ENCODE measurements at regions not wholly inside any gene's neighbourhood (a gene's known extent, or its start where the extent isn't known, plus 50 kb on each side); places are given as distances from the start of the nearest gene placed in this dataset.

GRCh38 chr7:46975493-46975892, 606.4 kb downstream of the TNS3 start:
- no peak for DNase-seq

- no peak for DNase-seq
Measured at GRCh38 chr7:46972205-46972604, 609.7 kb downstream of the TNS3 start.

GRCh38 chr7:46970476-46970875, 611.4 kb downstream of the TNS3 start:
- no peak for DNase-seq

DNA sequence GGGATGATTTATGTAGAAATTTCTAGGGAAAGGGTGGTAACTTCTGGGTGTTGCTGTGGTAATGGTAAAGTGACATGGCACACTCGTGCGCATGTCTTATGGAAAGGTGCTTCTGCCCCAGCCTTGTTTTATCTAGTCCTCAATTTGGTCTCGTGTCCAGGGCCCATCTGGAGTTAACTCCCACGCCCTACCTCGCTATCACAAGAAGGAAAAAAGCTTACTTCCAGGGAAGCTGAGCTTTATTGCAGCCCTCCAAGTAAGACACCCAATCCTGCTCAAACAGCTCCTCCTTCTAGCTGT, 611.8 kb downstream of the TNS3 start:
- no peak for DNase-seq

DNA sequence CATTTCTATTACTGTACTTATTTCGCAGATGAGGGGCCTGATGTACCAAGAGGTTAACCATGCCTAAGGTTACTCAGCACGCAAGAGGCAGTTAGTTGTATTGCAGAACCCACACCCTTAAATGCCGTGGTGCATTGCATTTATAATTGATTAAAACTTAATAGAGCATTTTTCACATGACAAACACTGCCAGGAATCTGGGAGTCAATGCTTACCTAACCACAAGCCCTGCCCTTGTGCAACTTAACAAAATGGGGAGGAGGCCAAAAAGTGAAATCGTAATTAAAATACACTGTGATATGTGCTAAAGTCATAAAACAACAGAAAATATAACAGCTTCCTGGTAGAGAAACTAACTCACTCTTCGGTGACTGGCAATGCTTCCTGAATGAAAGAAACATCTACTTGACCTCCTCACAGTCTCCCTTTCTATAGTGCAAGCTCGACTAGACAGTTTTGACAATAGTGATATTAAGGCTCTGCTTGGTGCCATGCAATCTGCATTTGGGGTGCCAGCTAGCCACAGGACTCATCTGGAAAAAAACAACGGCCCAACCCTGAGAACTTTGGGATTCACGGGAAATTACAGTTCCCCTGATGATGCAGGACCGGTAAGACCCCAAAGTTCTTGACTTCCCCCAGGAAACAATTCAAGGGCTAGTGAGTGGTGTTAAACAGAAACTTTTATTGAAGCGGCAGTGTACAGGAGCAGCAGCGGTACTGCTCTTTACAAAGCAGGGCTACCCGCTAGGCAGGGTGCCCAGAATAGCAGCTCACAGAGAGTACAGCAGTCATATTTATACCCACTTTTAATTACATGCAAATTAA, 612.4 kb downstream of the TNS3 start:
- no peak for DNase-seq

DNA sequence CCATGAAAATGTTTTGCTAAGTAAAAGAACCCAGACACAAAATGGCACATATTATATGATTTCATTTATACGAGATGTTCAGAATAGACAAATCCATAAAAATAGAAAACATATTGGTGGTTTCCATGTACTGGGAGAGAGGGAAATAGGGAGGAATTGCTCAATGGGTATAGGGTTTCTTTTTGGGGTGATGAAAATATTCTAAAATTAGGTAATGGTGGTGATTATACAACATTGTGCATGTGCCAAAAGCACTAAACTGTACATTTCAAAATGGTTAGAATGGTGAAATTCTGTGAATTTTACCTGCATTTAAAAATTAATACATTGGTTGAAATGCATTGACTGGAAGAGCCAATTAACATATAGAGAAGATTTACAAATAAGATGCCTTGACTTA, 613.9 kb downstream of the TNS3 start:
- DNase-seq, result no peak

DNA sequence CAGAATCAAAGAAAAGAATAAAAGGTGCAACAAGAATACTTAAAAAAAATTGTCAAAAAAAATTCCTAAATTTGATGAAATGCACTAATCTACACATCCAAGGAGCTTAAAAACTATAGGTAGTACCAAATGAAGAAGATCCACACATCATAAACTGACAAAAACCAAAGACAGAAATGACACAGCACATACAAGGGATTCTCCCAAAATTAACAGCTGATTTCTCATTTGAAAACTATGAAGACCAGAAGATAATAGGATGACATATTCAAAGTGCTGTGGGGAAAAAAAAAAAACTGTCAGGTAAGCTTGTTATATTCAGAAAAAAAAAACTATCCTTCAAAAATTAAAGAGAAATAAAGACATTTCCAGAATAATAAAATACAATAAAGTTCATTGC, 618.2 kb downstream of the TNS3 start:
- DNase-seq, result no peak

- DNase-seq, result no peak
Measured at GRCh38 chr7:46960970-46961369, 620.9 kb downstream of the TNS3 start.

DNA sequence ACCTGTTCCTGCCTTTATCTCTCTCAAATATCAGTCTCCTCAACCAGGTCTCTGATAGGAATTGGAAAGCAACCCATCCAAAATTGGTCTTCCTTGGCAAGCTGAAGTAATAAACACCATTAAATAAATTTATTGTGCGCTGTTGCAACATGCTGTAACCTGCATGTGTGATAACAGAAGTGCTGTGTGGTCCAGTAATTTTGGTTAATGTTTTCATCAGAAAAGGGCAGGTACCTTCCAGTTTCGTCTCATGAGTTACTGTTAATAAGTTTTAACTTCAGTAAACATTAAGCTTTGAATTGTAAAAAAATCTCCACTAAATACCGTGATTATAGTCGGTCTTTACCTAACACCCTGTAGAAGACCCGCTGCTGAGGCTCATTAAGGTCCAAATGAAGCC, 624.7 kb downstream of the TNS3 start:
- no peak for DNase-seq

DNA sequence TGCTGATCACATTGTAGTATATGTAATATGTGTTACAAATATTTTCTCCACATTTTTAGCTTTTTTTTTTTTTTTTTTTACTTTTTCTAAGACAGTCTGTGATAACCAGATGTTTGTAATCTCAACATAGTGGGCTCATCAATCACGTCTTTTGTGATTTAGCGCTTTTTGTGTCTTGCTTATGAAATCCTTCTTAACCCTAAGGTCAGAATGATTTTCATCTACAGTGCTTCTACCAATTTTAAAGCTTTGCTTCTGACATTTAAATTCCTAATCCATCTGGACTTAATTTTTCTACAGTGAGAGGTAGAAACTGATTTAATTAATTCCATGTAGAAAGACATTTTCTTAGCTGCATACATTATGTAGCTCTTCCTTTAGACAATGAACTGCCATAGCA, 626.4 kb downstream of the TNS3 start:
- no peak for DNase-seq

- no peak for DNase-seq
Measured at GRCh38 chr7:46954181-46954580, 627.7 kb downstream of the TNS3 start.

GRCh38 chr7:46953008-46953407, 628.9 kb downstream of the TNS3 start:
- no peak for DNase-seq

DNA sequence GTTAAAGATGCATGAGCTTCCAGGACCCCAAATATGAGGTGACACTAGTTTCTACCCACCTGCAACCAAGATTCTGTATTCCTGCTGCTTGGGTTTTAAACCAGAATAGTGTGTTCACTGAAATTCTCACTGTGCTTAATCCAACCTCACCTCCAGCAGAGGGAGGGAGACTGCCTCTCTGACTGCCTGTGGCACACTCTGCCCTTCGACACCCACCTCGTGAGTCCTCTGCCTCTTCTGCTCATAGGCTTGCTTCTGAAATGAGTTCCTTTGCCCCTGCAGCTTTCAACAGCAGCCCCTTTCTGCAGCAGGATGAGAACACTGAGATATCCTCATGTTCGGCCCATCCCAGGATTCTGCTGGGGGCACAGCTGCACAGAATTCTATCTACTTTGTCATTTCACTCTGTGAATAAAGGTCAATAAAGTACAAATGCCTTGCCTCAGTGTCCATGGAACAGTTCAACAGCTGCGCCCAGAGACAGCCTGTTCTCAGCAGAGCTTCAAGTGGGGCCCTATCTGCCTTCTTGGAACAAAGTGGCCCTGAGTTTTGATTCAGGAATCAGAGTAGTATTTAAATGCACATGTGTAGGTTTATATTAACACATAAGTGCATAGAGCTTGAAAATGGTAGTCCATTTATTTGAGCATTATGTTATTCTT, 632.5 kb downstream of the TNS3 start:
- DNase-seq, result no peak

GRCh38 chr7:46948716-46949115, 633.2 kb downstream of the TNS3 start:
- no peak for DNase-seq

GRCh38 chr7:46945328-46945727, 636.6 kb downstream of the TNS3 start:
- no peak for DNase-seq

DNA sequence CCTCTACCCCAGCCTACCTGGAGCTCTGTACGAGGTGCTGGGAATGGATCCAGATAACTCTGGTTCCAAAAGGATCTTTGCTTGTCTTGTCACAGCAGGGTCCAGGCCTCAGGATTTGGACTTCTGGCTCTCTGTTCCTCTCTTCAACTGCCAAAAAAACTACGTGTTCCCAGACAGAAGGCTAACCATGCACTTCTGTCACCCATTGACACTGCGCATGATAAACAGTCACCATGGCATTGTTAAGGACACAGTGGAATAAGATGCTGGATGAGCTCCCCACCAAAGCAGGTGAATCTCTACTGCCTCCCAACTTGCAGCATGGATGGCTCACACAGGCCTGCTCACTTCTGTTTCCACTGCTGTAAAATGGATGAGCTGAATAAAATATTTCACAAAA, 637.9 kb downstream of the TNS3 start:
- DNase-seq, result no peak

DNA sequence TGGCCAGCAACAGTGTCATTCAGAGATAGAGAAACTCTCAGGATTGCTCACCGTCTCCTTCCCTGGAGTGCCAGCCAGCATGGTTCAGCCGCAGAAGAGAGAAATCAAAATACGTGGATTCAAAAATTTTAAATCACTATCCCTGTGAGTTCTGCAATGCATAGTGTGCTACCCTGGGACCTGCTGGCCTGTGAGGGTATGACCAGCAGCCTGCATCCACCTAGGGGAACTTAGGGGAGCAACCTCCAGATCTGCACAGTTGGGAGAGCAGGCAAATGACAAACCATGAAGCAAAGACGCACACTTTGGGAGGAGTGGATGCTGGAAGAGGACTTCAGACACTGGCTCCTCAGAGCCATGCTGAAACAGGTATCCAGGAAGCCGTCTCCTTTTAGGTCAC, 639.3 kb downstream of the TNS3 start:
- no peak for DNase-seq

- DNase-seq, result no peak
Measured at GRCh38 chr7:46940178-46940577, 641.7 kb downstream of the TNS3 start.

- no peak for DNase-seq
Measured at GRCh38 chr7:46939558-46939957, 642.4 kb downstream of the TNS3 start.

GRCh38 chr7:46939089-46939488, 642.8 kb downstream of the TNS3 start:
- no peak for DNase-seq

DNA sequence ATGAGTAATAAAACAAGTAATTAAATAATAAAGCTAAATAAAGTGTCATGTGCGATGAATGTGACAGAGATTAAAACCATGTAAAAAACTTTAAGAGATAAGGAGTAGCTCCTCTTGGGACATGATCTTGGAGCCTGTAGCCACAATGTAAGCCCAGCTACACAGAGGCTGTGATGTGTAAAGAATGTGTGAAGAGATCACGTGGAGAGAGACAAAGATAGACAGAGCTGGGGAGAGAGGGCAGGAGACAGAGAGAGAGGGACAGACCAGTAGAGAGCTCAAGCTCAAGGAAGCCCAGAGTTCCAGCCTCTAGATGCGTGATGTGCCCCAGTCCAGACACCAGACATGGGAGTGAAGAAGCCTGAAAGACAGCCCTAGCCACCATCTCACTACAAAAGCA, 644.1 kb downstream of the TNS3 start:
- no peak for DNase-seq

DNA sequence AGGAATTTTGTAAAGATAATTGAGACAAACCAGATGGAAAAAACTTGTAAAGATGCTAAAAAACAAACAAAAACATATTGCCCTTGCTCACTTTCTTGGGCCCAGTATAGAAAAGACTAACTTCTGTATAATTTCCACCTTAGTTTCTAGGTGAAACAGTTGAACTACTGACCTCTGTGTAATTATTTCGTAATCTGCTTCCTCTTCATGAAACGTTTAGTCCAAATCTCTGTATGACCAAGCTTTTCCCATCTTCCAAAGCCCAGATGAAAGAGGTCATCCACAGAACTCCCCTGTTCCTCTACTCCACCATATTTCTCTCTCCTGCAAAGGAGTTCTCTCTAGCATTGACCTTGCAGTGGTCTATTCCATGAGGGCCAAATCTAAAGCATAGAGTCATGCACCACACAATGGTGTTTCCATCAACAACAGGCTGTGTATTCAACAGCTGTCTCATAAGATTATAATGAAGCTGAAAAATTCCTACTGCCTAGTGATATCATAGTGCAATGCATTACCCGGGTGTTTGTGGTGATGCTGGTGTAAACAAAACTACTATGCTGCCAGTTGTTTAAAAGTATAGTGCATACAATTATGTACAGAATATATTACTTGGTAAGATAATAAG, 647.6 kb downstream of the TNS3 start:
- DNase-seq, result no peak

DNA sequence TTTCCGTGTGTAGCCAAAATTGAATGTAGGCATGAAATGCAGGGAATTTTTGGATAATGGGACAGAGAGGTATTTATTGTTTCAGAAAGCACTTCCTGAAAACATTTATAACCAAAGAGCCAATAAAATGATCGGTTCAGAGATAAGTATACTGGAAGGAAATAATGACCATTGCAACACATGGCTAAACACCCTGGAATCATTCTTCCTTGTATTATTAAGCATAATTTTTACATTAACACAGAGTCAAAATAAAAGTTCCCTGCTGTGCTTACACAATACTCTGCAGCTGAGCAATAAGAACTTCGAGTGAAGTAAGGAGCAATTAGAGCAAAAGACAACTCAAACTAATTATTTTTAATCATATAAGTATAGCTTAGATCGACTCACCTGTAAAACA, 648.3 kb downstream of the TNS3 start:
- no peak for DNase-seq

GRCh38 chr7:46932676-46933424, 649.1 kb downstream of the TNS3 start:
- DNase-seq, result no peak
